ENCODE measurements at regions not wholly inside any gene's neighbourhood (a gene's known extent, or its start where the extent isn't known, plus 50 kb on each side); places are given as distances from the start of the nearest gene placed in this dataset.
"Not testable (repeated sequence)": the region's sequence is repeated elsewhere in the genome, so short reads cannot be mapped to it uniquely, and the experiment has no call there.

GRCh38 chr4:57875829-57876392 is 765.7 kb upstream of the IGFBP7 start:
- no peak for DNase-seq (ENCODE audit: low spot score)

GRCh38 chr4:57866468-57867171 is 756.4 kb upstream of the IGFBP7 start:
- no peak for DNase-seq (ENCODE audit: low spot score)

GRCh38 chr4:57865264-57865663 is 755.1 kb upstream of the IGFBP7 start:
- no peak for DNase-seq (ENCODE audit: low spot score)

GRCh38 chr4:57854748-57855147 is 744.6 kb upstream of the IGFBP7 start:
- no peak for DNase-seq (ENCODE audit: low spot score)

GRCh38 chr4:57850141-57850540 is 740.0 kb upstream of the IGFBP7 start:
- no peak for DNase-seq (ENCODE audit: low spot score)

- no peak for DNase-seq (ENCODE audit: low spot score)
Observed at GRCh38 chr4:57832083-57832482, 721.9 kb upstream of the IGFBP7 start.

- DNase-seq (ENCODE audit: low spot score) = no peak
Observed at GRCh38 chr4:57789666-57790065, 679.5 kb upstream of the IGFBP7 start.

GRCh38 chr4:57777876-57778275 is 667.7 kb upstream of the IGFBP7 start:
- no peak for DNase-seq (ENCODE audit: low spot score)

GRCh38 chr4:57774681-57775080 is 664.5 kb upstream of the IGFBP7 start:
- no peak for DNase-seq (ENCODE audit: low spot score)

- DNase-seq (ENCODE audit: low spot score) = no peak
Observed at GRCh38 chr4:57774171-57774570, 664.0 kb upstream of the IGFBP7 start.

GRCh38 chr4:57766341-57766740 is 656.2 kb upstream of the IGFBP7 start:
- no peak for DNase-seq (ENCODE audit: low spot score)

- DNase-seq (ENCODE audit: low spot score) = no peak
Observed at GRCh38 chr4:57764856-57765255, 654.7 kb upstream of the IGFBP7 start.

GRCh38 chr4:57763070-57763469 is 652.9 kb upstream of the IGFBP7 start:
- no peak for DNase-seq (ENCODE audit: low spot score)

- no peak for DNase-seq (ENCODE audit: low spot score)
Observed at GRCh38 chr4:57740625-57741190, 630.5 kb upstream of the IGFBP7 start.

- DNase-seq (ENCODE audit: low spot score) = no peak
Observed at GRCh38 chr4:57736781-57737180, 626.6 kb upstream of the IGFBP7 start.

GRCh38 chr4:57734104-57734670 is 624.0 kb upstream of the IGFBP7 start:
- DNase-seq (ENCODE audit: low spot score) = no peak

GRCh38 chr4:57729775-57730570 is 619.8 kb upstream of the IGFBP7 start:
- DNase-seq (ENCODE audit: low spot score) = not testable (repeated sequence)

- no peak for DNase-seq (ENCODE audit: low spot score)
Observed at GRCh38 chr4:57726154-57726553, 616.0 kb upstream of the IGFBP7 start.

GRCh38 chr4:57719456-57719855 is 609.3 kb upstream of the IGFBP7 start:
- DNase-seq (ENCODE audit: low spot score) = no peak

GRCh38 chr4:57714313-57714712 is 604.1 kb upstream of the IGFBP7 start:
- not testable (repeated sequence) for DNase-seq (ENCODE audit: low spot score)

GRCh38 chr4:57710053-57710452 is 599.9 kb upstream of the IGFBP7 start:
- DNase-seq (ENCODE audit: low spot score) = no peak

- DNase-seq (ENCODE audit: low spot score) = no peak
Observed at GRCh38 chr4:57691370-57691769, 581.2 kb upstream of the IGFBP7 start.

Data from activated CD4-positive, alpha-beta T cell treated with anti-CD3 and anti-CD28 coated beads, Interleukin-2, Interleukin-4, amounts not matched to agents 100 ng/mL and 50 ng/mL, durations not matched to agents 16 hours and 8 hours (primary cell).